ENCODE measurements at regions not wholly inside any gene's neighbourhood (a gene's known extent, or its start where the extent isn't known, plus 50 kb on each side); places are given as distances from the start of the nearest gene placed in this dataset.

DNA sequence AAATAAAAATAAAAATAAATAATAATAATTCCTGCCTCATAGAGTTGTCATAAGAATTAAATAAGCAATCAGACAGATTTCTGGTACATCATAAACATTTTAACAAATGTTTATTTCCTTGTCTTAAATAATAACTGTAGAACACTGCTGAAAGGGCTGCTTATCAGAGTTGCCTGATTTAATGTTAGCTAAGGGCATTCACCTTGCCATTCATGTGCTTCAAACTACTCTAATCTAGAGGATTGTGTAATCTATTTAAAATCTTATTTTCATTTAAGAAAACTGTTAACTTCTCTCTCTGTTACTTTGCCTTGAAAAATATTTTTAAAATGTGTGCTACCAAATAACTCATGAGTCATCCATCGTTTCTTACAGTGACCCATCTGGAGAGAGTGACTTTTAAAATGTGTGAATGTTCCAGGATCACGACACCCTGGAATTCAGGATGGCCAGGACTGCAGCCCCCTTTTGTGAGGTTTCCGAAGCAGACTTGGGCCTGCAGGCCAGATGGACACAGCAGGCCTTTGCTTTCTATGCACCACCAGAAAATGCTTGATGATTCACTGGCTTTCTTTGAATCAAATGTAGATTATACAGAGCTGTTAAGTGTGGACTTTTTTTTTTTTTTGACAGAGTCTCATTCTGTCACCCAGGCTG is 109.1 kb upstream of the TNS3 start:
- DNase-seq: no peak

DNA sequence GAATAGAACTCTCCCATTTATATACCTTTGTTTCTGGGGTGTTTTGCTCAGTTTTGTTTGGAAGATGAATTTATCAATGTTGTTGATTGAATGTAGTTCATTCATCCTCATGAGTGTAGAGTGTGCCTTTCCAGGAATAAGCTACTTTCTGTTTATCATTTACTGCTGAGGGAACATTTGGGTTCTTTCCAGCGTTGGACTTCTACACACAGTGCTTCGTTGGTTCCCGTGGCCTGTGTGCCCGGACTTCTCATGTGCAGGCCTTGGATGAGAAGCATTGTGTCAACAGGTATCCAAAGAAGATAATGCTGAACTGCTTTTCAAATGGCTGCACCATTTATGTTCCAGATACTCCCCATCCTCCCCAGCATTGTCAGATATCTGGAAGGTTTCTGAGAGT is 107.6 kb upstream of the TNS3 start:
- DNase-seq: no peak

DNA sequence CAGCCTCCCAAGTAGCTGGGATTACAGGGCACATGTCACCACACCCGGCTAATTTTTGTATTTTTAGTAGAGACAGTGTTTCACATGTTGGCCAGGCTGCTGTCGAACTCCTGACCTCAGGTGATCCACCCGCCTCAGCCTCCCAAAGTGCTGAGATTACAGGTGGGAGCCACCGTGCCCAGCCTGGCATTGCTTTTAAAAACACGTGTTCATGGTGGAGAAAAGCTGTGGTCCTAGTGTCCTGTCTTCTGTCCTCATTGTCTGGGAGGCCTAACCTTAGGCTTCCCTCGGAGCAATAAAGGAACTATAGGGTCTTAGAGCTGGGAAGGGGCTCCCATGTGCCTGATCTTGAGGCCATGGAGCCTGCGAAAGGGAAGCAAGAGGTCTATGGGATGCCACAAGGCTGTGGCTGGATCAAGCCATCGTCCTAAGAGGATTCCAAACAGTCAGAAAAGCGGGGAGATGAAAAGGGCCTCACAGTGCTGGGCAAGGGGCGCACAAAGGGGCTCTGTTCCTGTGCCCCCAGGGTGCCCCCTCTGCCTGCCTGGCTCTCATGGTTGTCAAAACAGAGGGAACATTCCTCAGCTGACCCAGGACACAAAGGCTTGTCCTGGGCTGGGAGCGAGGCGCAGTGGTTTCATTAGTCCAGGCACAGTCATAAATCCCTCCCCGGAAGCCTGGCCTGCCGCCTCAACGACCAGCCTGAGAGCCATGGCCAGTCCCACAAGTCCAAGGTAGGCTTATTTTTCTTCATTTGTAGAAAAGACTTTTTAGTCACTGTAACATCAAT is 106.6 kb upstream of the TNS3 start:
- DNase-seq: no peak

DNA sequence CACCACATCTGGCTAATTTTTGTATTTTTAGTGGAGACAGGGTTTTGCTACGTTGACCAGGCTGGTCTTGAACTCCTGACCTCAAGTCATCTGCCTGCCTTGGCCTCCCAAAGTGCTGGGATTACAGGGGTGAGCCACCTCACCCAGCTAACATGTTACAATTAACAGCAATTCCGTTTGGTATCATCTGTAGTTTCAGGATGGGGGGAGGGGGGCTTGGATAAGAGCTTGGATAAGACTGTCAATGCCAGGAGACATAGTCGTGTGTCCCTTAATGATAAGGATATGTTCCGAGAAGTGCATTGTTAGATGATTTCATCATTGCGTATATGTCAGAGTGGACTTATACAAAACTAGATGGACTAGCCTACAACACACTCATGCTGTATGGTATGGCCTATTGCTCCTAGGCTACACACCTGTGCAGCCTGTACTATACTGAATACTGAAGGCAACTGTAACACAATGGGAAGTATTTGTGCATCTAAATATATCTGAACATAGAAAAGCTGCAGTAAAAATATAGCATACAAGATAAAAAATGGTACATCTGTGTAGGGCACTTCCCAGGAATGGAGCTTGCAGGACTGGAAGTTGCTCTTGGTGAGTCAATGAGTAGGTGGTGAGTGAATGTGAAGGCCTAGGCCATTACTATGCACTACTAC is 103.9 kb upstream of the TNS3 start:
- no peak for DNase-seq

DNA sequence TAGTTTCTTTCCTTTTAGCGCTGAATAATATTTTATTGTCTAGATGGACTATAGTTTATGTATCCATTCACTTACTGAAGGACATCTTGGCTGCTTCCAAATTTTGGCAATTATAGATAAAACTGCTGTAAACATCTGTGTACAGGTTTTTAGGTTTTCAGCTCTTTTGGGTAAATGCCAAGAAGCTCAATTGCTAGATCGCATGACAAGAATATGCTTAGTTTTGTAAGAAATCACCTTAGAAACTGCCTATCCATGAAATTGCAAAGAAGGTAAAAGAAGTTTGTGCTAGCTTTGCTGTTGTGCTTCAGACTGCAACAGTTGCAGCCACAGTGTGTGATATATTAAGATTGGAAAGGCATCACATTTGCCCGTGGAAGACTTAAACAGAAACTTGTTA is 103.2 kb upstream of the TNS3 start:
- DNase-seq: no peak

DNA sequence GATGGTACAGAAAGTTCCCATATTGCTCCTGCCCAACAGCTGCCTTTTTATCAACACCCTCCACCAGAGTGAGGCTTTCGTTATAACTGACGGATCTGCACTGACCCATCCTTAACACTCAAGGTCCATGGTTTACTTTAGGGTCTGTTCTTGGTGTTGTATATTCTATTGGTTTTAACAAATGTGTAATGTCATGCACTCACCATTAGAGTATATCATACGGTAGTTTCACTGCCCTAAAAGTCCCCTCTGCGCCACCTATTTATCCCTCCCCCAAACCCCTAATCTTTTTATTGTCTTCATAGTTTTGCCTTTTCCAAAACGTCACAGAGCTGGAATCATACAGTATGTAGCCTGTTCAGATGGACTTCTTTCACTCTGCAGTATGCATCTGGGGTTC is 102.8 kb upstream of the TNS3 start:
- no peak for DNase-seq

DNA sequence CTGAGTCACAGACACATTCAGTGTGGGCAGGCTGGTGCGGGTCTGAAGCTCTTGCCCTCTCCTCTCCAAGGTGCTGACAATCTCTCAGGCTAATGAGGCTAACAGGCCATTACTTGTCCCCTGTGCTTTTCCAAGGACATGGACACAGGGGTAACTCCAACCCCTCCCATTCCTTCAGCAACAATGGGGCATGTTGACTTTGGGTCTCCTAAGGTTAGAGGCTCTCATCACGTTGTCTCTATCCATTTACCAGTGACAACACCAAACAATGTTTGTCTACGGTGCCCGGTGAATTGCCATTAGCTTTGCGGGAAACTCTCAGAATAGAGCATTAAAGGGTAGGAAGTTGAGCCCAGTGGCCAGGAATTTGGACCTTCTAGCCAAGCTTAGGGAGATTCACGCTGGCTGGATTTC is 101.6 kb upstream of the TNS3 start:
- no peak for DNase-seq

DNA sequence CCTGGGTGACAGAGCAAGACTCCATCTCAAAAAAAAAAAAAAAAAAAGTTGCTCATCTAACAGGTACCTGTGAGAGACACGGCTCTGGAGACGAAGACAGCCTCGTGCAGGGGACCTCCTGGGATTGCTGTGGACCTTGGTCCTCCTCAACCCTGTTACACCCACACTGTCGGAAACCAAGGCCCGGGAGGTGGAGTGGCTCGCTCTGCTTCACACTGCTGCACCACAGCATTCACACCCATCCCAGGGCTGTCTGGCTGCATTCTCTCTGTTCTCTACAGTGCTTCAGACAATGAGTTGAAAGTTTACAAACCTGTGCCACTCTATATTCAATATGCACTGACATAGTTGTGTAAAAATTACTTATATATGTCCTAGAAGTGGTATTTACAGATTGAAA is 101.0 kb upstream of the TNS3 start:
- no peak for DNase-seq

DNA sequence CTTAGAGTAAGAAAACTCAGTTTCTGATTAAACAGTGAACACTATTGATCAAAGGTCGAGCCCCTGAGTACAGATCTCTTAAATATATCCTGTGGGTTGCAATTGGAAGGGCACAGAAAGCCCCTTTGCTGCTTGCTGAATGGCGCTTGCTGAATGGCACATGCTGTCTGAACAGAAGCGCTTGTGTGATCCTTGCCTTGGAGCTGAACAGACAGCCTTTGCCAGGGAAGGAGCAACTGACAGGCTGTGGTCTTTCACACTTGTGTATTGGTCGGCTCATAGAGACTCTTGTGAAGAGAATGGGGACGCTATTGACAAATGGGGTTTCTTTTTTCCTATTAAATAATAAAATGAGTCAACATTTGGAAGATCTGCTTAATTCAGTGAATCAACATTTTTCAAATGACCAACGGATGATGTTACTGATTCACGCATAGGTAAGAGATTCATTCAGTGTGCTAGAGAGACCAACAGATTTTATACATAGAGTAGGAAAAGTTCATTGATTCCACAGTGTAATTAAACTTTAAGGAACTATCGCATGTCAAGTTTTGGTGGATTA is 99.4 kb upstream of the TNS3 start:
- DNase-seq: no peak

DNA sequence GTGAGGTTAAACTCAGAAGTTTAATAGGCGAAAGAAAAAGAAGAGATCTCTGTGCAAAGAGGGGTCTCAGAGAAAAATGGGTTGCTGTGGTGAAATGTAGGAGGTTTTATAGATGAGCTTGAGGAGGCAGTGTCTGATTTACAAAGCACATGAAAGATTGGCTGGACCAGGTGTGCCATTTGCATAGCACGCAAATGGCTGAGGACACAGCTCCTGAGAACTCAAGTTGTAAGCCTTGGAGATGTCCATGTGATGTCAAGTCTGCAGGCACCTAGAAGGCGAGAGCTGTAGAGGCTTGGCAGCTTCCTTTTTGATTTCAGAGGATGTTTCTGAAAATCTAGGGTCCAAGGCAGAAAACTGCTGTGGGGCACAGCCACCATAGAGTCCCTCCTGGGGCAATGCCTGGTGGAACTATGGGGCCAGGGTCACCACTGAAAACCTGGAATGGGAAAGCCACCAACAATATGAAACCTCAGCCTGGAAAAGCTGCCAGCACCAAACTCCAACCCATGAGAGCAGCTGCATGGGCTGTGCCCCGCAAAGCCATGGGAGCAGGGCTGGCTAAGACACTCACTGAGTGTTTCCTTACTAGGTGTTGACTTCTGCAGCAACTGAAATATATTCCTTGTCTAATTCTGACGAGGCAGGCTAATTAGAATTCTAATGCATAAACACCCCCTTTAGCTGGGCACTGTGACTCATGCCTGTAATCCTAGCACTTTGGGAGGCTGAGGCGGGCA is 96.9 kb upstream of the TNS3 start:
- DNase-seq: no peak

DNA sequence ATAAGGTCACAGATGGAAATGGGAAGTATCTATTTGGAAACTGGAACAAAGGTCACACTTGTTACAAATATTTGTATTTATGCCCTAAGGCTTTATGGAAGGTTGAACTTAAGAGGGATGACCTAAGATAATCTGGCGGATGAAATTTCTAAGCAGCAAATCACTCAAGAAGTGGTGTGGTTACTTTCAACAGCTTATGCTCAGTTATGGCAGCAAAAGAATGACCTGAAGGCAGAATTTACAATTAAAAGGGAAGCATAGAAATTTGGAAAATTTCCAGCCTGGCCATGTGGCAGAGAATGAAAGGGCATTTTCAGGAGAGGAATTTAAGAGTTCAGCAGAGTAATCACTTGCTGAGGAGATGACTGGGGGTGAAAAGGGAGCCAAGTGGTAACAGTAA is 95.8 kb upstream of the TNS3 start:
- no peak for DNase-seq

DNA sequence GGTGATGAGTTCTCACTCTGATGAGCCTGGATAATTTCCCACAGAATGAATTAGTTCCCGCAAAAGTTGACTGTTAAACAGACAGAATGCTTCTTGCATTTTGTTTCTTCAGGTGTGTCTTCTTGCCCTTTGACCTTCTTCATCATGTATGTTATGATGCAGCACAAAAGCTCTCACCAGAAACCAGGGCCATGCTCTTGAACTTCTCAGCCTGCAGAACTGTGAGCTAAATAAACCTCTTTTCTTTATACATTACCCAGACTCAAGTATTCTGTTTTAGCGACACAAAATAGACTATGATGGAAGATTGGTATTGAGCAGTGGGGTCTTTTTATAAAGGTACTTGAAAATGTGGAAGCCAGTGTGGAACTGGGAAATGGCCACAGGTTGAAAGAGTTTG is 95.2 kb upstream of the TNS3 start:
- no peak for DNase-seq

DNA sequence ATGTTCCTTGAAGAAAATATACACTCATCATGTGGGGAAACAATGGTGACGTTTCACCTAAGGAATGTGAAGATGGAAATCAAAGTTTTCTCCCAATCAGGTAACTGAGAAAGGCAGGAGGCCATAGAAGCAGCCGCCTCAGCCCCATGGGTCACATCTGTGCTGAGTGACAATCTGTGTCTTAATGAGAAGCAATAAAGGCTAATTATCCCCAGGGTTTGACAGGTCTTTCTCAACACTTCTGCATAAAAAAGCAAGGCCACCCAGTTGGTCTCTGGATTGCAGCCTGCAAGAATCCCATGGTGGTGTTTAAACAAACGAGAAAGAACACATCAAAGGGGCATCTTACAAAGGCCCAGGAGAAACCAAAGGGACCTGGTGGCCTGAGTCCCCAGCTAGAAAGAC is 91.1 kb upstream of the TNS3 start:
- DNase-seq: no peak

DNA sequence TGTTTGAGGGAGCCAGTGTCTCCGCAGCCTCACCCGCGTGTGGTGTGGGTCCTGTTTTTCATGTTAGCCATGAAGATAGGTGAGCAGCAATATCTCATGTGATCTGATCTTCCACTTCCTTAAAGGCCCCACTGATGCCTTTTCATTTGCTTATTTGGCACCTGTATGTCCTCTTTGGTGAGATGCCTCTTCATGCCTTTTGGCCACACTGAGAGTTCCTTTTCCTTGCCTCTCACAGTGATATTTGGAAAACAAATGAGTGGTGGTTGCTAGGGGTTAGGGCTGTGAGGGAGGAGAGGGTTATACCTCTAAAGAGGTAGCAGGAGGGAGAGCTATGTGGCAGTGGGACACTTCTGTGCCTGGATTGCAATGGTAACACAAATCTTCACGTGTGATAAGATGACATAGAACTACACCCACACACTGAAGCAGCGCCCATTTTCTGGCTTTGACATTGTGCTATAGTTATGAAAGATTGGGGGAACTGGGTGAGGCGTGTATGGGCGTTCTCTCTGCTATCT is 90.4 kb upstream of the TNS3 start:
- no peak for DNase-seq

DNA sequence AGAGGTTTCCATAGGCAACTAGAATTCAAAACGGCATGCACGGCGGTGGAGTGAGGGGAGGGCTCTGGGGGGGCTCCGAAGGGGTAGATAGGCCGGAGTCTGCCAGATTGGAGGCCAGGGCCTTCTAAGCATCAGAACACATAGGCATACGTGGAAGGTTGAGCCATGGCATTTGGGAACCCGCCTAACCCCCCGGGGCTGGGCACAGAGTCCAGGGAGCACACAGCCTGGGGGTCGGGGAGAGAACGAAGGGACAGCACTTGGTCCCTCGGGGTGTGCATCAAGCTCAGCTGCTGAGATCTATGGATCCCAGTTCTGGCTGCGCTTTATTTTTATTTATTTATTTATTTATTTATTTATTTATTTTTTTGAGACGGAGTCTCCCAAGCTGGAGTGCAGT is 89.4 kb upstream of the TNS3 start:
- no peak for DNase-seq

DNA sequence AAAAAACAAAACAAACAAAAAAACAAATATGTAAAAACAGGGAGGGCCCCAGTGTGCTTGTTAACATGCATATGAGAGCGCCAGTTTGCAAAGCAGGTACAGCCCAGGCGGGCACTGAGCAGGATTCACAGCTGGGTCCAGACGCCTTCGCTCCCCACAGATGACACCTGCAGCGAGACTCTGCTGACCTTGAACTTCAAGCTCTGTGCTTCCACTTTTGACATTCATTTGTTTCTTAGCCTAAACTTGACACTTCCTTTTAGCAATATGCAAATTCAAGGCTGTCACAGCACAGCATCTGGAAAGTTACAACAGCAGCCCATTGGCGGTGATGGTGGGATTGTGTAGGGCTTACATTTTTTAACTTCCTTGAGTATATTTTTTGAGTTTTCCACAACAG is 88.8 kb upstream of the TNS3 start:
- no peak for DNase-seq

DNA sequence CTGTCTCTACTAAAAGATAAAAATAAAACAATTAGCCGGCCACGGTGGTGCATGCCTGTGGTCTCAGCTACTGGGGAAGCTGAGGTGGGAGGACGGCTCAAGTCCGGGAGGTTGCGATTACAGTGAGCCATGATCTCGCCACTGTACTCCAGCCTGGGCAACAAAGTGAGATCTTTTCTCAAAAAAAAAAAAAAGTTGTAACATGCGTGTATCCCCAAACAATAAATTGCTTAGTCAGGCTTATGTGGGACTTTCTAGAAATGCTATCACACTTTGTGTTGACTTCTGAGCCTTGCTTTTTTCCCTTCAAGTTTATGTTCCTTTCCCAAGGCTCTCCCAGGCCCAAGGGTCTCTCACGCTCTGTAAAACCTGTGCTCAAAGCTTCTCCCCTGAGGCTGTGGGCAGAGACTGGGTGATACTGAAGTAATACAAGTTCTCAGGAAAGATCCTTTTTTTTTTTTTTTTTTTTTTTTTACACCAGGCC is 88.0 kb upstream of the TNS3 start:
- DNase-seq: peak; percentile 91

DNA sequence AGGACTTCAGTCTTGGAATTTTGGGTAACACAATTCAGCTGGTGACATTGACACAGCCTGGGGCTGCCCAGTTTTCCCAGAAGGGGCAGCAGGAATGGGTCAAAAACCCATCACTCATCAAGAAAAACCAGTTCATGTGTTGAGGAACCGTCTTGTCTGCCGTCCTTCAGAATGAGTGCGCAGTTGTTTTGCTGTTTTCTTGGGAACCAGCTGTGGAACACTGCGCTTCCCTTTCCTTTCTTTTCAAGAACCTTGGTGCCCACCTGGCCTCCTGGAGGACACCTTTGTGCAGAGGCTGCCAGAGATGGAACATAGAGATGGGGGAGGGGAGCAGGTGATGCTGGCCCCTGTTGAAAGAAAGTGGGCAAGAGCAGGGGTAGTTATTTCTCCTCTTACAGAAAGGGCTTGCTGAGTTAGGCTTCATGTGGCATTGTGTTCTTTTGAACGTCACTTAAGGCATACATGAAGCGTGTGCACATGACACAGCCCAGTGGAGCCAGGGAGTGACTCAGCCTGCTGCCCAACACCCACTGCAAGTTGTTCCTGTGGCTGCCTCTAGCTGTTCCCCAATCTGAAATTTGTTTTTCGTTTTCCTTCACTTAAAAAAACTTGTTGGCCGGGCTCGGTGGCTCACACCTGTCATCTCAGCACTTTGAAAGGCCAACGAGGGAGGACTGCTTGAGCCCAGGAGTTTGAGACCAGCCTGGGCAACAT is 87.4 kb upstream of the TNS3 start:
- peak; percentile 91 for DNase-seq

DNA sequence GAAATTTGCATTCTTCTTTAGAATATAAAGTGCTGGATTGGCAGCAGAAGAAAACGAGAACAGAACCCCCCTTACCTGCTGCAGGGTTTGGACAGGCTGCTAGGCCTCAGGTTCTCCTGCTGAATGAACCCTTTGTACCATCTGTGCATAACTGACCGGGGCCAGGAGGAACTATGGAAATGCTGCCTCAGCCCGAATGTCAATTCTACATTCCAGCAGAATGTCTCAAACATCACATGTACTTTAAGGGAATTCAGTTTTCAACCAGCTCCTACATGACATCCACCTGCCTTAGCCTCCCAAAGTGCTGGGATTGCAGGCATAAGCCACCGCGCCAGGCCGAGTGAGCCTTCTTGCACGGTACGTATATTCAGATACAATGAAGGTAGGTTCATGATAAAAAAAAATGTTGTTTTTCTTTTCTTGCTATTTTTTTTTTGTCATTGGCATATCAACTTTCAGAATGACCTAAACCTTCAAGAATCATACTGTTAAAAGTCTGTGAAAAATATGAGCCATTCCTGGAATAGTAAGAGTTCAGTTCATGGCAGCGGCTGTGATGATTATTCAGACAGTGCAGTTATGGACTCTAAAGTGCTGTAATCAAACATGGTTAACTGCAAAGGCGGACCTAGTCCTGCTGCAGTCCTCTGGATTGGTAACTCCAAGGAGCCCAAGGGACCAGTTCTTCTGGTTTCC is 84.4 kb upstream of the TNS3 start:
- DNase-seq: peak; percentile 51

DNA sequence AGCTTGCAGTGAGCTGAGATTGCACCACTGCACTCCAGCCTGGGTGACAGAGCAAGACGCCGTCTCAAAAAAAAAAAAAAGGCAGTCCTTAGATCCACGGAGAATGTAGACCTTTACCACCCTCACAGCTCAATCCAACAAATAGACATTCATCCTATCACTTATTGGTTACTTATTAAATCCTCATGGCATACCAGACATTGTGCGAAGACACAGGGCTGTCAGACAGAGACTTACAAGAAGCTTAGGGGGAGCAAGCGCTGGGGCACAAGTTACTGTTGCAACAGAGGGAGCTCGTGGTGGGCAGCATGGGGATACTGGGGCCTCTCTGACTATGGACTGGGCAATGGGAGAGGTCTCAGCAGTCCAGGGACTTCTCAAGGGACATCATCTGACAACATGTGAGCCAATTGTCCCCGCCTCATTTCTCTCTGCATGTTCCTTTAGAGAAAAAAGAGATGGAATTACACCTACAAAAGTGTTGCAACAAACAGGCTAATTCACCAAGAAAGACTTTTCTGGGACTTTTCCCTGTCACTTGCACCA is 82.8 kb upstream of the TNS3 start:
- DNase-seq: peak; percentile 84

DNA sequence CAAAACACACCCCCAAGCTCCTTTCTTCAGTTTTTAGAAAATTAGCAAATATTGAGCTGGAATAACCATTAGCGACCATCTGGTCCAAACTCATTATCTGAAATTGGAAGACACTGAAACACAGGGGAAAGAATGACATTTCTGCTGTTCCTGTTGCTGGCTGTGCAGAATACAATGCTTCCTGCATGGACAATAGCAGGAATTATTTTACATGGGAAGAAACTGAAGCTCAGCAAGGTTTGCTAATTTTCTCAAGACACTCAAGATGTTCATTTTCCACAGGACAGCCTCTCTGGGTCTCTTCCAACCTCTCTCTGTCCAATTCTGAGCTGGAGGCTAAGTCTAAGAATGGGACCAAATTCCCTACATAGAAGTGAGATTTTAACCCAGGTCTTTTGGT is 81.9 kb upstream of the TNS3 start:
- no peak for DNase-seq

All from kidney glomerular epithelial cell (primary cell).